COLO829 (cell line): ENCODE measurements at regions not wholly inside any gene's neighbourhood (a gene's known extent, or its start where the extent isn't known, plus 50 kb on each side); places are given as distances from the start of the nearest gene placed in this dataset.
"Not testable (repeated sequence)": the region's sequence is repeated elsewhere in the genome, so short reads cannot be mapped to it uniquely, and the experiment has no call there.

Experiments
- DNase-seq: peaks from one replicate; pipeline ENCODE4 v3.0.0; 2012; ENCODE audit warnings: low spot score

DNA sequence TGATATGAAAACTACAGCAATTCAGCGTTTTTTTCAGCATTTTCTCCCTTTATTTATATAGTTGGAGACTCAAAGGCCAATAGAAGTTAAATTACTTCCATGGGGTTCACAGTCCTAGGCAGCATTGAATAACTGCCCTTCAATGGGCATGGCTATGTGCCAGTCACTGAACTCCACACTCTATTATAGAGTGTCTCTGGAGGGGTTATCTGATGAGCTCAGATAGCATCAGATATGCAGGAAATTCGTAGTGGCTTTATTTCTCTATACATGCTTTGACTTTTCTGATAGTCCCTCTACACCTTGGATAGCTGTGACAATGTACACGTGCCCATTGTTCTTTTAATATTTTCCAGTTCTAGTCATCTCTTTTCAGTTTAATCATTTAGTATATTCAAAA, 396.9 kb upstream of the CBLB start:
- no peak for DNase-seq

DNA sequence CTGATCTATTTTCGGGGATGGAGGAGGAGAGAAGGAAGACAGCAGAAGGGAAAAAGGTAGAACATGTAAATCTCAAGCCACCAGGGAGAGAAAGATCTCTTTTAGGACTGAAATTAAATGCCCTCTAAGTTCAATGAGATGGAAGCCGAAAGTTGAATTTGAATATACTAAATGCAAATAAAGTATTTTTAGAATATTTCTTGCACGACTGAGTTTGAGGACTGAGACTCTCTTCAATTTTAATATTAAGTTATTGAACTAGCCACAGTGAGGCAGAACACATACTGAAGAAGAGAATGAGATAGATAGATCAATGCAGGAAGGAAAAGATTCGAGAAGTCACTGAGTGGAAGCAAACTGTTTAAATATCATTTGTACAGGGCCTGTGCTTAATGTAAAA, 399.9 kb upstream of the CBLB start:
- no peak for DNase-seq

DNA sequence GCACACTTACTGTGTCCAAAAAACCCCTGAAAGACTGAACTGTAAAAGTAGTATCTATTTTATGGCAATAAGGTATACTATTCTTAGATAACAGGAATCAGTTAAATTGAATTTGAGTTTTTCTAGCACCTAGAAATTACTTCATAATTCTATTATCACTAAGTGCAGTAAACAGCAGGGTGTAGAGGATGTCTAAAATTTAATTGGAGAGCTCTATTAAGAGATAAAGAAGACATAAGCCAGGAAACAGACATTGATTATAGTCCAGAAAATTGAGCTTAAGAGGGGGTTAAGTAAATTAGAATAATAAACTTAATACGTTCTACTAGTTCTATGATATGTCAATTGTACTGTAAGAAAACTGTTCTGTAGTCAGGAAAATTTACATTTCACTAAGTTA, 403.5 kb upstream of the CBLB start:
- no peak for DNase-seq

DNA sequence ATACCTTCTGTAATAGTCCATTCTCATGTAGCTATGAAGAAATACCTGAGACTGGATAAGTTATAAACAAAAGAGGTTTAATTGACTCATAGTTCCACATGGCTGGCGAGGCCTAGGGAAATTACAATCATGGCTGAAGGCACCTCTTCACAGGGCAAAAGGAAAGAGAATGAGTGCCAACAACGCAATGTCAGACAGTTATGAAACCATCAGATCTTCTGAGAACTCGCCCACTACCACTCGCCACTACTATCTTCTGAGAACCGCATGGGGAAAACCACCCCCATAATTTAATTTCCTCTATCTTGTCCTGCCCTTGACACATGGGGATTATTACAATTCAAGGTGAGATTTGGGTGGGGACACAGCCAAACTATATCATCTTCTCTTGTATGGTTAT, 406.8 kb upstream of the CBLB start:
- no peak for DNase-seq

DNA sequence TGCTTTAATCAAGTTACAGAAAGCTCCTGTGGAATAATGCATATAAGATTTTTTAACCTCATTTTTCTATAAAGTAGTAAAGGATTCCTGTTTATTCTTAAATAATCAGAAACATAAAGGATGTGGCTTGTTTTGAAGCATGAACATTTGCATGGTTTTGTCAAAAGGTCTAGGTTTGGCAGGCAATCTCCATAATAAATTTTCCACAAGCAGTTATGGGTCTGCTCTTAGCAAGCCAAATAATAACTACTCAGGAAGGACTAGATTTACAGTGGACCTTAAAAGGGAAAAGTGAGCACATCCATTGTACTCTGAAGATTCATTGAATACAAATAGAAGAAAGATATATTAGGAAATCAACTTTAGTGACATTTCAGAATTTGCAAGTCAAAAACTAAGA, 407.3 kb upstream of the CBLB start:
- DNase-seq: no peak

DNA sequence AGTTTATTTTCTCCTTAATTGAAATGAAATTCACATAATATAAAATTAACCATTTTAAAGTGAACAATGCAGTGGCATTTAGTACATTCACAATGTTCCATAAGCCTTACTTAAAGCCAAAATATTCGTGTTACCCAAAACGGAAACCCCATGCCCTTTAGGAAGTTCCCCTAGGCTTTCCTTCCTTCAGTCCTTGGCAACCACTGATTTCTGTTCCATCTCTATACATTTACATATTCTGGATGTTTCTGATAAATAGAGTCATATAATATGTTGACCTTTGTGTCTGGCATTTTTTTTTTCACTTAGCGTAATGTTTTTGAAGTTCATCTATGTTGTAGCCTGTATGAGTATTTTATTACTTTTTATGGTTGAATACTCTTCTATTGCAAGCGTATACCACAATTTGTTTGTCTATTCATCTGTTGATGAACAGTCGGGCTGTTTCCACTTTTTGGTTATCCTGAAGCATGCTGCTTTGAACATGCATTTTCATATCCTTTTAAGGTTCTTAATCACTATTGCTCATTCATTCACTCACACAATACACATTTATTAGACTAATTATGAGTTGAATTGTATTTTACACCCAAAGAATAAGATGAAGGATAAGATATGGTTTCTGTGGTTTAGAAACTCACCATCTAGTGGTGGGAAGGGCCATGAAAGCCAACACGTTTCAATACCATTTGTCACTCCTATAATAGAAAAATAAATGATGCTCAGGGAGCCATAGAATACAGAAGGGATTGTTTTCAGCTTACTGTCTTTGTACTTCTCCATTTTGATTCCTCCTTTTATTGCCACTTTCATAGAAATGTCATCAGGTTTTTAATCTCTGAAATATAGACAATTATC, 408.2 kb upstream of the CBLB start:
- DNase-seq: no peak

DNA sequence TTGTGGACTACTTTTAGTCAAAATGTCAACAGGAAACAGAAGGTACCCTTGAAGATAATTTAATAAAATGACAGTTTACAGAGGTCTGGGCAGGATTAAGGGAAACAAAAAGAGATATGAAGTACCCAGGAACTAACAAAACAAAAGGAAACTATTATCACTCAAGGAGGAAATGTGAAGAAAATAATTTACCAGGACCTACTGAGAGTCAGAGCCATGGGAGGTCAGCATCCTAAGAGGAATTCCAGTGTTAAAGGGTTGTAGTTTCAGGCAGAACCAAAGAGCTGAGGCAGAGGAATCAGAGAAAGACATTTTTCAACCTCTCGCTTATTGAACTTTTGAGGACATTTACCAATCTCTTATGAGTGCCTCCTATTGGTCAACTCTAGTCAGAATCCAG, 408.9 kb upstream of the CBLB start:
- DNase-seq: no peak

DNA sequence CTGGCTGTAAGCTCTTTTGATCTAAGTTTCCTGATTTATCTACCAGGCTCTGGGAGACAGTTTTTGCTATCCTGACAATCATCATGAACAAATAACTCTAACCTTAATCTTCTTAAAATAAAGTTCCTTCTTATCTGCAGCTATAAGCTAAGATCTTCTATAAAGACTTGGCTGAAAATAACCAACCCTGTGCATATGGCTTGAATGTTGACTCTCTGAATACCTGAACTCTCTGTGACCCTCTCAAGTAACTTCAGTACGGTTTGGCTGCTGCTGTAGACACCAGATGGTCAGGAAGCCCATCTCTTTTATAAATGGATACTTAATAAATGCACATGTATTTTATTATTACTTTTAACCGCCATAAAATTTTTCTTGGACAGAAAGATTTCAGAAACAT, 412.4 kb upstream of the CBLB start:
- DNase-seq: no peak

DNA sequence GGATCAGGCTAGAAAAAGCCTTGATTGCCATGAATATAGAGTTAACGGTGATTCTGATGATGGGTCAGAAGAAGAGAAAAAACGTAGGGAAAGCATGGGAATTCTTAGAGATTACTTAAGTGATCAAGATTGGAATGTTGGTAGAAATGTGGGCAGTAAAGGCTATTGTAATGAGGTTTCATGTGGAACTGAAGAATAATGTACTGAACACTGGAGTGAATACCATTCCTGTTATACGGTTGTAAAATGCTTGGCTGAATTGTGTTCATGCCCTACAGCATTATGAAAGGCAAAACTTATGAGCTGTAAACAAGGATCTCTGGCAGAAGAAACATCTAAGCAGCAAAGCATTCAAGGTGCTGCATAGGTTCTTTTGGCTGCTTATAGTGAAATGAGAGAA, 414.1 kb upstream of the CBLB start:
- DNase-seq: no peak

DNA sequence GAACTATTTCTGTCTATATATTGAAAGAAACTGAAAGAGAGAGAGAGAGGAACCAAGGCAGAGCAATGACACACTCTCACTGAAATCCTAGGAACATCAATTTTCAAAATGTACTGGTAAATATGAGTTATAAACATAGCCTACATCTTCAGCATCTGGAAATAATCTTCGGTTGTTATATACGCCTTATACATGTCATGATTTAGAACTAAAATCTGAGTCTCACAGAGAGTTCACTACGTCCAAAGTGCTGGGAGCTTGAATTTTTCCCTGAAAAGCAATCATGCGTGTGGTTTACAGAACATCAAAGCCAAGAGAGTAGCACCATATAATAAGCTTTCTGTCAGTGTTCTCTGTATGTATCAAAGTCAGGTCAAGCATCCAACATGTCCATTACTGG, 420.0 kb upstream of the CBLB start:
- no peak for DNase-seq

DNA sequence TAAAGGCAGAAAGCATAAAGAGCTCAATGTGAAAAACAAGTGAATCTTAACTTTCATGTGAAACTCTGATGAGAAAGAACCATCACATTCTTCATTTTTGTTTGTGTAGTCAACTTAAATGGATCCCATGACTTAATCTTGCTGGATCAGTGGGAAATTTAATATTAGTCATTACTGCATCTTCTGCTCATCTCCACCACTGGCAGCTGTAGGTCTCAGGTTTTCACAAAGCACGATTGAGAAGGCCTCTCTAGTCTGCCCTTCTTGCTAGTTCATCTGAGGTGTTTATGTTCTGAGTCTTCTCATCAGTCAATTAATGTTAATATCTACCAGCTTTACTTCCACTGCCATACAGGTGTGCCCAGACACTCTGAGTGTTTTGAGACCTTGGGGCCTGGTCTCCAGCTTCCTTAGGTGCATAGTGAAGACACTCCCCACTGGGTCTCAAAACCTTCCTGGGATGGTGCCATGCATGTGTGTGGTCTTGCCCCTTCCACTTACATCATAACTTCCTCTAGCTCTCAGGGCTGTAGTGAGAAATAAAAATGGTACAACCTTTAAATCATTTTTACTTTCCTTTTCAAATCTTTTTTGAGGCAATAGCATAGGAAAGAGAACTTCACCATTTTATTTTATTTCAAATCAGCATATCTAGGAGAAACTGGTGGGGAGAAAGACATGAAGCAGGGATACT, 421.6 kb upstream of the CBLB start:
- DNase-seq: no peak

DNA sequence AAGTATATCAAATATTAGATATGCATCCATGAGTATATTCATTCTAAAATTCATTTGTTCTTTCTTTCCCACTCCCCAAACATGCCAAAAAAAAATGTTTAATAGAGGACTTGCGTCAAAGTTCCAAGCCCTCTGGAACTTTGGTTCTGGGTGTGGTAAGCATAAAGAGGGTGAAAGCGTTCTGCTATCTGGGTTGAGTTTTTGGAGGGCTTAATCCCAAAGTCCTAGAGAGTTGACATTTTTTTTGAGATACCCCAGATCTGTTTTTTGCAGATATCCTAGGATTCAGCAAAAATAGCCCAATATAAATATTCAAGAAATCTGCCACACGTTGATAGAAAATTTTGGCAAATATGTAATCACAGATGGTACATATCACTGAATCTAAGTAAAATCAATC, 424.3 kb upstream of the CBLB start:
- no peak for DNase-seq

DNA sequence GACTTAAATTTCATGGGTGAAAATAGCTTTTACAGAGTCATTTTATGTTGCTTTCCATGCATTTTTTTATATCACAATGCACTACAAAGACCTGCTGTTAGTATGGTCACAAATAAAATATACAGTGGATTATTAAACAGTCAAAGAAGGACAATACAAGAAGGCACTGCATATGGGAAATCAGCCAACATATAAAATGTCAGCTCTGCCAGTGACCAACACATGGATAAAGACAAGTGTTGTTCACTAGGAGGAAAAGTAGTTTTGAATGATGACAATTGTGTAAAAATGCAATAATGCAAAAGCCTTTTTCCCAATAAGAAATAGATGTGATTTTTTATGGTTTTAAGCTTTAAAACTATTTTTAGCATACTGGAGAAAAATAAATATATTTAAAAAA, 425.3 kb upstream of the CBLB start:
- DNase-seq: peak; percentile 28

DNA sequence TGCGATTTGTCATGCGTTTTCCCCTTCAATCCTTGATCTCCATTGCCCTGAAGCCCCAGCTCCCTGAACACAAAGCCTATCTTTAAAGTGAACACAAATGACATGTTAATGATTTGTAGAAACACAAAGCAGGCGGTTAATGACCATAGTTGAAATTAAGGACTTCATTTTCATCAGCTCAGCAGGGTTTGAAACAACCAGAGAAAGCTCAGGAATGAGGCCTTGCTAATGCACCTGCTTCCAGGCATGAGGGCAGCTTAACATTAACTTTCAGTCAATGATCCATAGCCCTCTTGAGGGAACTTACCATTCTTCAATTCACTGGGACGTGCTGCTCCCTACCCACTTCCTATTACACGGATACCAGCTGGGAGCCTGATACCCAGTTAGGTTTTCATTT, 427.2 kb upstream of the CBLB start:
- DNase-seq: no peak

DNA sequence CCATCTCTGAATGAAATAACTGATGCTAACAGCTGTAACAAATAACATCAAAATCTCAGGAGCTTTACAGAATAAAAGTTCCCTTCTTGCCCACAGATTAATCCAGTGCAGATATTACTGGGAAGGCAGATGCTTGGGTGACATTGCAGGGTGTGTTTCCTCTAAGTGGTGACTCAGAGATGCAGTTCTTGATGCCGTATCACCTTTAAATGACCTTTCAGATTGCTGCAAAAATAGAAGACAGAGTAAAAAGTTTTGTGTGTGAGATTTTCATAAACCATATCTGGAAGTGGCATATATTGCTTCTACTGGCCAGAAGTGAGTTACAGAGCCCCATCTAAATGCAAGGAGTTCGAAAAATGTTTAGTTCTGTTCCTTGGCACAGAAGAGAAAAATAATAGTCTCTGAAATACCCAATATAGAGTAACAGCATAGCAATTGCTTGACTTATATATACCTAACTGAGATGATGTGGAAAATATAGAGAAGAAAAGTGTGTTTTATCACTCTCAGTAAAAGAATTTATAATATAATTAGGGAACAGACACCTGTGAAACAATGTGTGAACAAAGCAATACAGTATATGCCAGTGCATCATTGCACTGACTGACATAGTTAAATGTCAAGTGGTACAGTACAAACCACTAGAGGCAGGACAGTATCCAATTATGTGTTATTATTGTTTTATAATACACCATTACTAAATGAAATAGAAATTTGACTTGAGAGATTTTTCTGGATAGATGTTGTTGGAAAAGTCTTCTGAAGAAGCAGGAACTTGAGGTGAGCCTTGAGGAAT, 430.7 kb upstream of the CBLB start:
- DNase-seq: peak; percentile 48

DNA sequence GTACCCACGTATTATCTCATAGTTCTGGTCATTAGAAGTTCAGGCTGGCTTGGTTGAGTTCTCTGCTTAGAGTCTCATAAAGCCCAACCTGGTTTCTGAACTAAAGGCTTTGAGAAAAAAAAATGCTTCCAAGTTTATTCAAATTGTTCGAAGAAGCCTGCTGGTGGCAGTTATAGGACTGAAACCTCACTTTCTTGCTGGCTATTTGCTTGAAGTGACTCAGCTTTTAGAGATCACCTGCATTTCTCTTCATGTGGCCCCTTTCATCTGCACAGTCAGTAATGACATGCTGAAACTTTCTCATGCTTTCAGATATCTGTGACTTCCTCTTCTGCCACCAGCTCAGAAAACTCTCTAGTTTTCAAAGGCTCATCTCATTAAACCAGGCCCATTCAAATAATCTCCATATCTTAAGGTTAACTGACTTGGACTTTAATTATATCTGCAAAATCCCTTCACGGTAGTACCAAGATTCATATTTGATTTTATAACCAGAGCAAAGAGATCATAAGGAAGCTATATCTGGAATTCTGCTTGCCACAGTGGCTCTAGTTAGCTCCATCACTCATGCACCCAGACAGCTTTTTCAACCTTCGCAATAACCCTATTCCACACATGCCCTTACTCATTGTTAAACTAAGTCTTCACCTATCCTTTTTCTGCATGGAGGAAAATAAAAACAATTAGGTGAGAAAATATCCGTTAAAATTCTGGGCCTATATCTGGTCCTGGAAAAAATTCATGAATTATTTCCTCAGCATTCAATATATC, 433.8 kb upstream of the CBLB start:
- no peak for DNase-seq

DNA sequence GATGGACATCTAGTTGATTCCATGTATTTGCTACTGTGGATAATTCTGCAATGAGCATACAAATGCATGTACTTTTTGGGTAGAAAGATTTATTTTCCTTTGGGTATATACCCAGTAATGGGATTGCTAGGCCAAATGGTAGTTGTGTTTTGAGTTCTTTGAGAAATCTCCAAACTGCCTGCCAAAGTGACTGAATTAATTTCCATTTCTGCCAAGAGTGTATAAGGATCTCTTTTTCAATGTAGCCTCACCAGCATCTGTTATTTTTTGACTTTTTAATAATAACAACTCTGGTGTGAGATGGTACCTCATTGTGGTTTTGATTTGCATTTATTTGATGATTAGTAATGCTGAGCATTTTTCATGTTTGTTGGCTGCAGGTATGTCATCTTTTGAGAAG, 435.0 kb upstream of the CBLB start:
- no peak for DNase-seq

DNA sequence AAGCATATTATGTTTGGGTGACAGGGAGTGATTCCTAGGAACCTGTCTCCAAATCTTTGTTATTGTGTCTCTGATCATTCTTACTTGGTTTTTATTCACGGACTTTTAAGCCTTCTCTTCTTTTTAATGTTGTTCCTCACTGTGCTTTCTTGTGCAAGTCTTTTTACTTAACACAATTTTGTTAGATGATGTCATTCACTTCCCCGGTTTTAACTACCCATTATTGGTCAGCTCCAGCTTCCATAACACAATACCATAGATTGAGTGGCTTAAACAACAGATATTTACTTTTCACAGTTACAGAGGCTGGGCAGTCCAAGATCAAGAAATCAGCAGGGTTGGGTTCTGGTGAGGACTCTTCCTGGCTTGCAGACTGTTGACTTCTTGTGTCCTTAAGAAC, 436.3 kb upstream of the CBLB start:
- no peak for DNase-seq

DNA sequence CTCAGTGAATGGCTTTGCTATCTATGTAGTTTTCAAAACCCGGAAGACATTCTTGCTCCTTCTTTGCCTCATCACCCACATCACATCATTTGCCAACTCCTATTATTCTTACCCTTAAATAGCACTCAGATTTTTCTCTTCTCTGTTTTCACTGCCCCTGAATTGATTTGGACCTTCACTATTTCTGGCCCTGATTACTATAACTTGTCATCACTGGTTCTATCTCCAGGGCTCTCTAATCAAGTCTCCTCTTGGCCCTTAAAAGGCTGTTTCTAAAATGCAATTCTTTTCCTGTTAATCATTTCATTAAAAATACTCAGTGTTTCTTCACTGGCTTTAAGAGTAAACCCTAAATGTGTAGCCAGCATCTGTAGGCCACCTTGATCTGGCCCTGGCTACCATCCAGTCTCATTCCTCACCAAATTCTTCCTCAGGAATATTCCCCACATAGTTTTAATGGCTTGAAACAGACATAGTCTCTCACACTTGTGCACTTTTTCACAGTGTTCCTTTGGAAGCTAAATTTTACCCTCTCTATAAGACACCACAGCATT, 437.1 kb upstream of the CBLB start:
- no peak for DNase-seq

DNA sequence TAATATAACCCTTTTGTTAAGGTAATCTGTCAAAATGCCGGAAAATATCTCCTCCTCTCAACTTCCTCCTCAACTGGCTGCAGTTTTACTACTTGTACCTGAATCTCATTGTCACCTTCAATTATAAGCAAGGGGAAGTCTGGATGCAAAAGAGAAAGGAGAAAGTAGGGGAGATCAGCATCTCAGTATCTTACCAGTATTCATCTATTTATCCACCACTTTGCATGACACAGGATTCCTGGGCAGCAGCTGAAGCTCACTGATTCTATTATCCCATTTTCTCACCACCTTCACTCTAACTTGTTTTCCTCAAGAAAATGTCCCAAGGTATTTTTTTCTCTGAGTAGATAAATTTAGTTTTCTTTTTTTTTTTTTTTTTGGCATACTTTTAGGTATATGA, 440.5 kb upstream of the CBLB start:
- no peak for DNase-seq

DNA sequence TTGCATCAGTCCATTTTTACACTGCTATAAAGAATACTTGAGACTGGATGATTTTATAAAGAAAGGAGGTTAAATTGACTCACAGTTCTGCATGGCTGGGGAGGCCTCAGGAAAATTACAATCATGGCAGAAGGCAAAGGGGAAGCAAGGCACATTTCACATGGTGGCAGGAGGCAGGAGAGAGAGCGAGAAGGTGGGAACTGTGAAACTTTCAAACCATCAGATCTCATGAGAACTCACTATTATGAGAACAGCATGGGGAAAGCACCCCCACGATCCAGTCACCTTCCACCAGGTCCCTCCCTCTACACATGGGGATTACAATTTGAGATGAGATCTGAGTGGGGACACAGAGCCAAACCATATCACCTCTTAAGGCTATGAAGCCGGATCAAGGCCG, 441.0 kb upstream of the CBLB start:
- not testable (repeated sequence) for DNase-seq
